ENCODE measurements at regions not wholly inside any gene's neighbourhood (a gene's known extent, or its start where the extent isn't known, plus 50 kb on each side); places are given as distances from the start of the nearest gene placed in this dataset.

DNA sequence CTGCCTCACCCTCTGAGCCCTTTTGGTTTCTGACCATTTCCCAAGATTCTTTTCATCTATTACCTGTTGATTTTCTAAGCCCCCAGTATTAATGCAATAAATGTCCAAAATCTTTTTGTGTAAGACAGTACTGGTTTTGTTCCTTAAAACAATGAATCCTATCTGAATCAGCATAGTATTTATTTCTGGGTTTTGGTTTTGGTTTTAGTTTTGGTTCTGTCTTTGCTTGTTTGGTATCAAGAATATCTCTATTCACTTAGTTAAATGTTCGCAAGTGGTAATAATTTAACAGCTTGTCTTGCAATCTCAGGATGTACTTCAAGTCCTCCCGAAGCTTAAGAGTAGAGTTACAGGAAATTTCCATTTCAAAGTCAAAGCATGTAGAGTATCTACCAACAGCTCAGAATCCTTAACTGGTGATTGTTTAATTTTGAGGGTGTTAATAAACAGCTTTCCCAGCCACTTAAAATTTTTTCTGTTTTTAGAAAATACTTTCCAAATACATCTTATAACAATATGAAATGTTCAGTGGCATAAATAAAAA, 67.7 kb upstream of the NEDD4L start:
- Histone ChIP-seq H3K27me3 (ENCODE audit: control insufficient read depth in 3 of 3, insufficient read depth in 3 of 3, low read depth in 1 of 3, low read length in 3 of 3) (peaks cover 0 to 22% (median 0%) of the 10 kb centered on the region in 3 experiments), H3K4ac (ENCODE audit: low read length) (no peak overlapping the region), H2AFZ (ENCODE audit: low read length) (no peak overlapping the region), H3K36me3 (replicated peaks in 1 of 2; ENCODE audit: control insufficient read depth in 2 of 2, insufficient read depth in 2 of 2, low read length in 2 of 2) (no peaks in the 10 kb centered on the region), H3K27ac (replicated peaks; ENCODE audit: low read length) (no peak overlapping the region), H2BK120ac (ENCODE audit: low read depth, low read length) (no peak overlapping the region), H3K18ac (ENCODE audit: low read length) (no peak overlapping the region), H3K9ac (ENCODE audit: low read depth, low read length, poor library complexity) (no peak overlapping the region), H2BK15ac (ENCODE audit: low read length) (no peak overlapping the region), H3K4me3 (ENCODE audit: low read length in 2 of 2) (no peak overlapping the region), H3K9me3 (replicated peaks in 1 of 2; ENCODE audit: control insufficient read depth in 2 of 2, insufficient read depth in 1 of 2, low read depth in 1 of 2, low read length in 2 of 2) (no peaks in the 10 kb centered on the region), H3K14ac (ENCODE audit: low read length) (no peak overlapping the region), H3K79me1 (ENCODE audit: low read depth, low read length) (no peaks in the 10 kb centered on the region), H2BK5ac (ENCODE audit: low read length) (no peak overlapping the region), H4K91ac (ENCODE audit: low read depth, low read length, poor library complexity) (no peak overlapping the region), H3K23ac (ENCODE audit: low read depth, low read length, poor library complexity) (no peak overlapping the region), H4K8ac (ENCODE audit: low read depth, low read length) (no peak overlapping the region), H3K4me1 (ENCODE audit: control insufficient read depth in 2 of 2, insufficient read depth in 1 of 2, low read depth in 1 of 2, low read length in 2 of 2) (peaks cover 4 to 7% of the 10 kb centered on the region in 2 donors), H2AK5ac (ENCODE audit: low read depth, low read length) (no peak overlapping the region), H2BK12ac (ENCODE audit: low read length) (no peak overlapping the region), H3K4me2 (ENCODE audit: insufficient read depth, low read length, poor library complexity, severe bottlenecking) (no peak overlapping the region)
- no CpG with 5 or more reads among the region's 2 CpGs for WGBS, 2 donors (ENCODE audit: extremely low coverage in 2 of 2, insufficient read length in 2 of 2, insufficient replicate concordance in 1 of 2)
- DNase-seq (ENCODE audit: low spot score): no peak

DNA sequence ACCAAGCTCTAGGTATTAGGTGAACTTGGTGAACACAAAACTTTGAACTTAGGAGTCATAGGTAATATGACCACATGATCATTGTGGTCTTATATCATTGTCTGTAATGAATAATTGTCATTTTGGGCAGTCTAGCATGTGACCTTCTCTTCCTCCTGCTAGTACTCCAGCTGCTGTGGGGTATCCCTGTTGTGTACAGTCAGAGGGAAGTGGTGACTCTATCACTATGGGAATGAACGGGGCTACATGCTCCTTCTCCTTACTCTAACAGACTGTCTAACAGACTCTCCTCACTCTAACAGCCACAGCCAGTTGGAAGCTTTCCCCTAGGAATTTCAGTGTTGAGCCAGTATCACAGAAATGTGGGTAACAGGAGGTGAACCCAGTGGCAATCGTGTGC, 68.2 kb upstream of the NEDD4L start:
- Histone ChIP-seq H3K4me3 (ENCODE audit: low read length in 2 of 2) (no peak overlapping the region), H2BK5ac (ENCODE audit: low read length) (no peak overlapping the region), H3K9me3 (replicated peaks in 1 of 2; ENCODE audit: control insufficient read depth in 2 of 2, insufficient read depth in 1 of 2, low read depth in 1 of 2, low read length in 2 of 2) (no peaks in the 10 kb centered on the region), H4K91ac (ENCODE audit: low read depth, low read length, poor library complexity) (no peak overlapping the region), H2BK120ac (ENCODE audit: low read depth, low read length) (no peak overlapping the region), H3K4ac (ENCODE audit: low read length) (no peak overlapping the region), H3K27me3 (ENCODE audit: control insufficient read depth in 3 of 3, insufficient read depth in 3 of 3, low read depth in 1 of 3, low read length in 3 of 3) (peaks cover 0 to 22% (median 0%) of the 10 kb centered on the region in 3 experiments), H3K36me3 (replicated peaks in 1 of 2; ENCODE audit: control insufficient read depth in 2 of 2, insufficient read depth in 2 of 2, low read length in 2 of 2) (no peaks in the 10 kb centered on the region), H2AK5ac (ENCODE audit: low read depth, low read length) (no peak overlapping the region), H3K23ac (ENCODE audit: low read depth, low read length, poor library complexity) (no peak overlapping the region), H3K27ac (replicated peaks; ENCODE audit: low read length) (no peak overlapping the region), H2BK15ac (ENCODE audit: low read length) (no peak overlapping the region), H3K4me2 (ENCODE audit: insufficient read depth, low read length, poor library complexity, severe bottlenecking) (no peak overlapping the region), H3K79me1 (ENCODE audit: low read depth, low read length) (no peaks in the 10 kb centered on the region), H3K18ac (ENCODE audit: low read length) (no peak overlapping the region), H2AFZ (ENCODE audit: low read length) (no peak overlapping the region), H4K8ac (ENCODE audit: low read depth, low read length) (no peak overlapping the region), H3K14ac (ENCODE audit: low read length) (no peak overlapping the region), H2BK12ac (ENCODE audit: low read length) (no peak overlapping the region), H3K9ac (ENCODE audit: low read depth, low read length, poor library complexity) (no peak overlapping the region), H3K4me1 (ENCODE audit: control insufficient read depth in 2 of 2, insufficient read depth in 1 of 2, low read depth in 1 of 2, low read length in 2 of 2) (peaks cover 2 to 3% of the 10 kb centered on the region in 2 donors)
- WGBS, 2 donors (ENCODE audit: extremely low coverage in 2 of 2, insufficient read length in 2 of 2, insufficient replicate concordance in 1 of 2): no CpG with 5 or more reads among the region's 2 CpGs
- no peak for DNase-seq (ENCODE audit: low spot score)

DNA sequence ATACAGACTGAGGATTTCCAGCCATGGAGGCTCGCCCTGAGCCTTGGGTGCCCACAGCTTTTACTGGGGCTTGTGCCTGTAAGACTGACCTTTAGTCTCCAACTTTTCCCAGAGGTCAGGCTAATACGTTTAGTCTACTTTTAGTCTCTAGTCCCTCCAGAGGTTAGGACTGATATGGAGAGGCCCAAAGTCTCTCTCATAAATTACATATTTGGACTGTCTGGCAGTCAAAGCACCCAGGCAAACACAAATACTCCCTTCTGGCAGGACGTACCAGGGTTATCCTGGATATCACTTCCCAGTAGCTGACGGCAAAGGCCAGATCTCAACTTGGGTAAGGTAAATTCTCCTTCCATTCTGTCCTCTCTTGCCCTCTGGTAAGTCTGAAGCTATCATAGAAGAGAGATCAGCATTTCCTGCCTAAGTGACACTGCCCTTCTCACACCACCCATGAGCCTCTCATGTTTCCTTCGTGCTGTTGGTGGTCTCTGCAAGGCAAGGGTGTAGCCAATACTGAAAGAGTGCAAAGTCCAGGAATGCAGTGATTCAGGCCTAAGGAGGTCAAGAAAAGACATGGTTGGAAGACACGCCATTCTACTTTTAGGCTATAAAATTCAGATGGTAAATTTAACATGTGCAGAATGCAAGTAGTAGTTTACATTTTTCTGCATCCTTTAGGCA, 69.3 kb upstream of the NEDD4L start:
- H3K27ac ChIP-seq (replicated peaks; ENCODE audit: low read length): no peak overlapping the region
- no peak overlapping the region for H3K9ac ChIP-seq (ENCODE audit: low read depth, low read length, poor library complexity)
- no peak overlapping the region for H3K23ac ChIP-seq (ENCODE audit: low read depth, low read length, poor library complexity)
- no peak overlapping the region for H3K4me2 ChIP-seq (ENCODE audit: insufficient read depth, low read length, poor library complexity, severe bottlenecking)
- peaks cover 0 to 22% (median 0%) of the 10 kb centered on the region in 3 experiments for H3K27me3 ChIP-seq (ENCODE audit: control insufficient read depth in 3 of 3, insufficient read depth in 3 of 3, low read depth in 1 of 3, low read length in 3 of 3)
- no peak overlapping the region for H2AFZ ChIP-seq (ENCODE audit: low read length)
- H3K9me3 ChIP-seq (replicated peaks in 1 of 2; ENCODE audit: control insufficient read depth in 2 of 2, insufficient read depth in 1 of 2, low read depth in 1 of 2, low read length in 2 of 2): no peaks in the 10 kb centered on the region
- H3K4ac ChIP-seq (ENCODE audit: low read length): no peak overlapping the region
- no peaks in the 10 kb centered on the region for H3K4me1 ChIP-seq (ENCODE audit: control insufficient read depth in 2 of 2, insufficient read depth in 1 of 2, low read depth in 1 of 2, low read length in 2 of 2)
- no peak for DNase-seq (ENCODE audit: low spot score)
- H2BK5ac ChIP-seq (ENCODE audit: low read length): no peak overlapping the region
- H3K4me3 ChIP-seq (ENCODE audit: low read length in 2 of 2): no peak overlapping the region
- no peak overlapping the region for H3K14ac ChIP-seq (ENCODE audit: low read length)
- no peaks in the 10 kb centered on the region for H3K79me1 ChIP-seq (ENCODE audit: low read depth, low read length)
- no peak overlapping the region for H4K91ac ChIP-seq (ENCODE audit: low read depth, low read length, poor library complexity)
- no peak overlapping the region for H2BK15ac ChIP-seq (ENCODE audit: low read length)
- H2AK5ac ChIP-seq (ENCODE audit: low read depth, low read length): no peak overlapping the region
- WGBS, 2 donors (ENCODE audit: extremely low coverage in 2 of 2, insufficient read length in 2 of 2, insufficient replicate concordance in 1 of 2): no CpG with 5 or more reads among the region's 6 CpGs
- no peaks in the 10 kb centered on the region for H3K36me3 ChIP-seq (replicated peaks in 1 of 2; ENCODE audit: control insufficient read depth in 2 of 2, insufficient read depth in 2 of 2, low read length in 2 of 2)
- H2BK12ac ChIP-seq (ENCODE audit: low read length): no peak overlapping the region
- H3K18ac ChIP-seq (ENCODE audit: low read length): no peak overlapping the region
- H4K8ac ChIP-seq (ENCODE audit: low read depth, low read length): no peak overlapping the region
- H2BK120ac ChIP-seq (ENCODE audit: low read depth, low read length): no peak overlapping the region

DNA sequence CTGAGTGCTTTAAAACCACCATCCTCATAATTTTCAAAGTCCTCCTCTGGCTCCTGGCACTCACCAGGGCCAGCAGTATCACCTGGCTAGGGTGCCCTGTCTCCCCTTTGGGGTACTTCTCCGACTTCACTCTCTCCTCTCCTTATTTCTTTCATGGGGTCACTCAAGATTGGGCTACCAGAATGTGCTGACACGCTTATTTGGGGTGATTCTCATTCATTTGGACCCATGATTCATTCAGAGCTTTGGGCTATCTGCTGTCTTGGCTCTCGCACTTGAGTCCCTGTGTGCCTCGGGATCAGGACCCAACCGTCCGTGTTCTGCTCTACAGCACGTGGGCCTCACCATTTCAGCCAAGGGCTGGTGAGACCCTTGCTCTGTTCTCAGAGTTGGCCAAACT, 70.1 kb upstream of the NEDD4L start:
- DNase-seq (ENCODE audit: low spot score): no peak
- Histone ChIP-seq H4K91ac (ENCODE audit: low read depth, low read length, poor library complexity) (no peak overlapping the region), H3K36me3 (replicated peaks in 1 of 2; ENCODE audit: control insufficient read depth in 2 of 2, insufficient read depth in 2 of 2, low read length in 2 of 2) (no peaks in the 10 kb centered on the region), H3K4me3 (ENCODE audit: low read length in 2 of 2) (peak overlapping the region in 1 of 2 donors; percentile 42), H3K4me2 (ENCODE audit: insufficient read depth, low read length, poor library complexity, severe bottlenecking) (no peak overlapping the region), H3K4ac (ENCODE audit: low read length) (no peak overlapping the region), H3K23ac (ENCODE audit: low read depth, low read length, poor library complexity) (no peak overlapping the region), H3K18ac (ENCODE audit: low read length) (no peak overlapping the region), H2AK5ac (ENCODE audit: low read depth, low read length) (no peak overlapping the region), H3K9me3 (replicated peaks in 1 of 2; ENCODE audit: control insufficient read depth in 2 of 2, insufficient read depth in 1 of 2, low read depth in 1 of 2, low read length in 2 of 2) (no peaks in the 10 kb centered on the region), H3K27ac (replicated peaks; ENCODE audit: low read length) (no peak overlapping the region), H2BK5ac (ENCODE audit: low read length) (no peak overlapping the region), H3K9ac (ENCODE audit: low read depth, low read length, poor library complexity) (no peak overlapping the region), H3K4me1 (ENCODE audit: control insufficient read depth in 2 of 2, insufficient read depth in 1 of 2, low read depth in 1 of 2, low read length in 2 of 2) (no peaks in the 10 kb centered on the region), H2BK12ac (ENCODE audit: low read length) (no peak overlapping the region), H2BK120ac (ENCODE audit: low read depth, low read length) (no peak overlapping the region), H2BK15ac (ENCODE audit: low read length) (no peak overlapping the region), H3K27me3 (ENCODE audit: control insufficient read depth in 3 of 3, insufficient read depth in 3 of 3, low read depth in 1 of 3, low read length in 3 of 3) (peaks cover 0 to 22% (median 0%) of the 10 kb centered on the region in 3 experiments), H4K8ac (ENCODE audit: low read depth, low read length) (no peak overlapping the region), H3K14ac (ENCODE audit: low read length) (no peak overlapping the region), H2AFZ (ENCODE audit: low read length) (no peak overlapping the region), H3K79me1 (ENCODE audit: low read depth, low read length) (no peaks in the 10 kb centered on the region)
- no CpG with 5 or more reads among the region's 7 CpGs for WGBS, 2 donors (ENCODE audit: extremely low coverage in 2 of 2, insufficient read length in 2 of 2, insufficient replicate concordance in 1 of 2)
